ENCODE measurements at regions not wholly inside any gene's neighbourhood (a gene's known extent, or its start where the extent isn't known, plus 50 kb on each side); places are given as distances from the start of the nearest gene placed in this dataset.

GRCh38 chr14:88089445-88089844 is 84.5 kb downstream of the GPR65 start:
- Histone ChIP-seq H3K4me3 (no peak overlapping the region), H3K36me3 (ENCODE audit: low read depth) (no peaks in the 10 kb centered on the region), H3K4me1 (ENCODE audit: low read depth) (no peaks in the 10 kb centered on the region), H3K9me3 (no peaks in the 10 kb centered on the region)
- no peak for TF ChIP-seq CTCF (IDR thresholded peaks at IDR 0.05)
- ATAC-seq = no peak
- no peak for DNase-seq
- intact Hi-C loops (cut with DNase I, micrococcal nuclease) = no loop called here

GRCh38 chr14:88092529-88092928 is 87.6 kb downstream of the GPR65 start:
- H3K4me3 ChIP-seq = no peak overlapping the region
- intact Hi-C loops (cut with DNase I, micrococcal nuclease) = no loop called here
- no peaks in the 10 kb centered on the region for H3K4me1 ChIP-seq (ENCODE audit: low read depth)
- no peak for DNase-seq
- TF ChIP-seq CTCF (IDR thresholded peaks at IDR 0.05) = no peak
- no peaks in the 10 kb centered on the region for H3K9me3 ChIP-seq
- H3K36me3 ChIP-seq (ENCODE audit: low read depth) = no peaks in the 10 kb centered on the region
- no peak for ATAC-seq

GRCh38 chr14:88095791-88096190 is 90.9 kb downstream of the GPR65 start:
- H3K4me3 ChIP-seq = no peak overlapping the region
- H3K4me1 ChIP-seq (ENCODE audit: low read depth) = no peaks in the 10 kb centered on the region
- ATAC-seq (no peak), DNase-seq (no peak)
- no peak for TF ChIP-seq CTCF (IDR thresholded peaks at IDR 0.05)
- no peaks in the 10 kb centered on the region for H3K9me3 ChIP-seq
- intact Hi-C loops (cut with DNase I, micrococcal nuclease) = no loop called here
- no peaks in the 10 kb centered on the region for H3K36me3 ChIP-seq (ENCODE audit: low read depth)

GRCh38 chr14:88098163-88098562 is 93.2 kb downstream of the GPR65 start:
- no peak for DNase-seq
- no peak for TF ChIP-seq CTCF (IDR thresholded peaks at IDR 0.05)
- Histone ChIP-seq H3K4me1 (ENCODE audit: low read depth) (no peaks in the 10 kb centered on the region), H3K9me3 (no peaks in the 10 kb centered on the region), H3K36me3 (ENCODE audit: low read depth) (no peaks in the 10 kb centered on the region), H3K4me3 (no peak overlapping the region)
- ATAC-seq = no peak
- intact Hi-C loops (cut with DNase I, micrococcal nuclease) = no loop called here

- intact Hi-C loops (cut with DNase I, micrococcal nuclease) = no loop called here
These were observed 99.8 kb downstream of the GPR65 start for GRCh38 chr14:88104710-88105109.

More at GRCh38 chr14:88104710-88105109, 99.8 kb downstream of the GPR65 start:
- Histone ChIP-seq H3K36me3 (ENCODE audit: low read depth) (no peaks in the 10 kb centered on the region), H3K9me3 (peaks cover 6% of the 10 kb centered on the region), H3K4me3 (no peak overlapping the region), H3K4me1 (ENCODE audit: low read depth) (no peaks in the 10 kb centered on the region)
- DNase-seq = no peak
- no peak for TF ChIP-seq CTCF (IDR thresholded peaks at IDR 0.05)
- ATAC-seq = no peak
